Heart left ventricle (tissue), 13 donors: ENCODE measurements at regions not wholly inside any gene's neighbourhood (a gene's known extent, or its start where the extent isn't known, plus 50 kb on each side); places are given as distances from the start of the nearest gene placed in this dataset.
"Not testable (repeated sequence)": the region's sequence is repeated elsewhere in the genome, so short reads cannot be mapped to it uniquely, and the experiment has no call there.

Experiments
- POLR2A ChIP-seq, 2 donors: fragments of 450-650 bp; IDR thresholded peaks; one replicate each; pipeline ENCODE4 v1.6.1; 2017; ENCODE audit warnings: antibody characterized with exemption in 2 of 2, mild to moderate bottlenecking in 2 of 2, moderate library complexity in 2 of 2
- TF ChIP-seq, protein P1 (sequence below), 12 donors: fragments of 200-600 bp; sonication (generic) in 4 of 12; IDR thresholded peaks; one replicate each; pipeline versions ENCODE4 v1.5.0 to v1.8.0; 2018 to 2022; ENCODE audit warnings: antibody characterized with exemption in 12 of 12, mild to moderate bottlenecking in 5 of 12
- donor health status: ischemic (EF 13 %, LVEDD 7.1; RV severe dilation, severe dysfunction).
- donor health status: DM: no; HTN: yes; CAD: no.
- donor health status: DM: no; HTN: no; CAD: no.
- donor health status: ischemic (EF 25% LVEDD 6.9; RV normal size, moderate dysfunction).
- donor health status: ischemic (EF 25% LVEDD 5.7; RV mildly dilated, moderate dysfunction).
- donor health status: ischemic (EF 35%, LVEDD 5.7; RV mildly dilated, moderate dysfunction).
- donor health status: nonischemic (EF 11% LVEDD 7.7; RV severe dilation, severe dysfunction).
- donor health status: DM: yes; HTN: yes; CAD: no.
- donor health status: PGD.
- donor health status: ischemic (EF 29% LVEDD 5.4; RV normal size, mild dysfunction).
- donor health status: nonischemic (EF 23%, LVEDD 6.1; RV moderate dilation, normal function).

GRCh38 chr15:20303248-20304171 lies 238.1 kb downstream of the GOLGA6L6 start:
- TF ChIP-seq, protein P1, sequence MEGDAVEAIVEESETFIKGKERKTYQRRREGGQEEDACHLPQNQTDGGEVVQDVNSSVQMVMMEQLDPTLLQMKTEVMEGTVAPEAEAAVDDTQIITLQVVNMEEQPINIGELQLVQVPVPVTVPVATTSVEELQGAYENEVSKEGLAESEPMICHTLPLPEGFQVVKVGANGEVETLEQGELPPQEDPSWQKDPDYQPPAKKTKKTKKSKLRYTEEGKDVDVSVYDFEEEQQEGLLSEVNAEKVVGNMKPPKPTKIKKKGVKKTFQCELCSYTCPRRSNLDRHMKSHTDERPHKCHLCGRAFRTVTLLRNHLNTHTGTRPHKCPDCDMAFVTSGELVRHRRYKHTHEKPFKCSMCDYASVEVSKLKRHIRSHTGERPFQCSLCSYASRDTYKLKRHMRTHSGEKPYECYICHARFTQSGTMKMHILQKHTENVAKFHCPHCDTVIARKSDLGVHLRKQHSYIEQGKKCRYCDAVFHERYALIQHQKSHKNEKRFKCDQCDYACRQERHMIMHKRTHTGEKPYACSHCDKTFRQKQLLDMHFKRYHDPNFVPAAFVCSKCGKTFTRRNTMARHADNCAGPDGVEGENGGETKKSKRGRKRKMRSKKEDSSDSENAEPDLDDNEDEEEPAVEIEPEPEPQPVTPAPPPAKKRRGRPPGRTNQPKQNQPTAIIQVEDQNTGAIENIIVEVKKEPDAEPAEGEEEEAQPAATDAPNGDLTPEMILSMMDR (IDR thresholded peaks at IDR 0.05) = not testable (repeated sequence)
- not testable (repeated sequence) for TF ChIP-seq POLR2A (IDR thresholded peaks at IDR 0.05)
